H1 (cell line): ENCODE measurements at regions not wholly inside any gene's neighbourhood (a gene's known extent, or its start where the extent isn't known, plus 50 kb on each side); places are given as distances from the start of the nearest gene placed in this dataset.

Experiments
- CTCF ChIA-PET: fragments of 300-600 bp; sonication (Branson Sonifier 250); formaldehyde crosslinking; loops from one replicate; lab custom pipeline; 2021; ENCODE audit not compliant: partially characterized antibody; lab: Charles Lee
- POLR2A ChIA-PET: fragments of 300-600 bp; sonication (Branson Sonifier 250); formaldehyde crosslinking; loops from one replicate; lab custom pipeline; 2021; ENCODE audit warnings: inconsistent platforms; ENCODE audit not compliant: partially characterized antibody; lab: Charles Lee
- DNase-seq, 2 experiments: peaks; one replicate each; pipeline versions ENCODE4 v3.0.0 to v3.0.0-alpha.2; 2010 to 2022; ENCODE audit warnings: low spot score in 2 of 2, low read depth in 1 of 2, mixed read lengths in 1 of 2
- FAIRE-seq: peaks from 2 replicates; lab custom pipeline; 2011; peaks lifted over from hg19 to GRCh38; lab: Jason Lieb, UNC
- H2AFZ ChIP-seq: 2 replicates; pipeline ENCODE4 v1.8.1; 2012; ENCODE audit warnings: low read length, inconsistent platforms
- H2AK5ac ChIP-seq: 2 replicates; pipeline ENCODE4 v1.6.1; 2013; ENCODE audit warnings: low read depth, low read length
- H2BK120ac ChIP-seq: replicated peaks from 2 replicates; pipeline ENCODE3; 2013; ENCODE audit warnings: low read depth, low read length, inconsistent platforms
- H2BK12ac ChIP-seq: 2 replicates; pipeline ENCODE4 v1.6.1; 2013; ENCODE audit warnings: low read depth, low read length
- H2BK15ac ChIP-seq: 2 replicates; pipeline ENCODE4 v1.6.1; 2013; ENCODE audit warnings: low read length
- H2BK20ac ChIP-seq: 2 replicates; pipeline ENCODE4 v1.6.1; 2013; ENCODE audit warnings: low read length
- H2BK5ac ChIP-seq: 2 replicates; pipeline ENCODE4 v1.6.1; 2013; ENCODE audit warnings: low read depth, low read length
- H3K14ac ChIP-seq: 2 replicates; pipeline ENCODE4 v1.6.1; 2013; ENCODE audit warnings: inconsistent platforms; ENCODE audit not compliant: insufficient read length
- H3K18ac ChIP-seq: 2 replicates; pipeline ENCODE4 v1.6.1; 2013; ENCODE audit warnings: low read length; ENCODE audit errors: extremely low read depth
- H3K23ac ChIP-seq: 2 replicates; pipeline ENCODE4 v1.6.1; 2013; ENCODE audit warnings: inconsistent platforms; ENCODE audit not compliant: insufficient read length
- H3K23me2 ChIP-seq: 2 replicates; pipeline ENCODE4 v1.6.1; 2013; ENCODE audit warnings: low read depth, low read length
- H3K27ac ChIP-seq: 2 replicates; pipeline ENCODE4 v1.6.1; 2011; ENCODE audit warnings: low read depth, low read length, inconsistent platforms
- H3K27me3 ChIP-seq, 4 experiments: replicated peaks in 1 of 4; 1 replicate in 1 of 4; 2 replicates in 3 of 4; pipeline versions ENCODE4 v1.6.1 to v1.8.1; 2011 to 2013; ENCODE audit warnings: low read length in 3 of 4, mild to moderate bottlenecking in 3 of 4, inconsistent platforms in 2 of 4, mixed read lengths in 2 of 4, moderate library complexity in 1 of 4; ENCODE audit not compliant: control insufficient read depth in 3 of 4, insufficient read depth in 3 of 4; ENCODE audit errors: extremely low read depth in 1 of 4
- H3K36me3 ChIP-seq, 4 experiments: 2 replicates each; pipeline versions ENCODE4 v1.6.1 to v1.8.1; 2011 to 2013; ENCODE audit warnings: mild to moderate bottlenecking in 4 of 4, low read length in 3 of 4, moderate library complexity in 2 of 4, control low read depth in 1 of 4, inconsistent platforms in 1 of 4; ENCODE audit not compliant: insufficient read depth in 4 of 4, control insufficient read depth in 2 of 4
- H3K4ac ChIP-seq: replicated peaks from 2 replicates; pipeline ENCODE3; 2013; ENCODE audit warnings: low read length, low read depth, mixed read lengths, inconsistent platforms; ENCODE audit not compliant: insufficient read length
- H3K4me1 ChIP-seq, 4 experiments: replicated peaks in 1 of 4; 1 replicate in 1 of 4; 2 replicates in 3 of 4; pipeline versions ENCODE4 v1.6.1 to v1.8.1; 2011 to 2013; ENCODE audit warnings: low read length in 3 of 4, inconsistent platforms in 2 of 4, mixed read lengths in 1 of 4; ENCODE audit not compliant: insufficient read depth in 4 of 4, control insufficient read depth in 3 of 4
- H3K4me2 ChIP-seq, 2 experiments: 2 replicates each; pipeline versions ENCODE4 v1.6.1 to v1.8.1; 2011 to 2013; ENCODE audit warnings: low read depth in 2 of 2, low read length in 2 of 2, control low read depth in 1 of 2, inconsistent platforms in 1 of 2, mild to moderate bottlenecking in 1 of 2; ENCODE audit not compliant: insufficient read depth in 1 of 2
- H3K4me3 ChIP-seq, 4 experiments: fragments of 200-600, 300-600 bp in 1 of 4; sonication (generic), shearing (Covaris generic), sonication (Bioruptor Twin) in 1 of 4; 2 replicates each; pipeline versions ENCODE4 v1.5.1 to v1.8.1; 2011 to 2016; ENCODE audit warnings: low read length in 4 of 4, low read depth in 3 of 4, control low read depth in 2 of 4, inconsistent platforms in 2 of 4, mild to moderate bottlenecking in 2 of 4, mixed read lengths in 1 of 4, moderate library complexity in 1 of 4; ENCODE audit not compliant: insufficient read depth in 2 of 4; ENCODE audit errors: extremely low read depth in 1 of 4
- H3K56ac ChIP-seq: replicated peaks from 2 replicates; pipeline ENCODE3; 2013; ENCODE audit warnings: low read depth, mild to moderate bottlenecking, mixed read lengths, low read length, inconsistent platforms; ENCODE audit not compliant: insufficient read length
- H3K79me1 ChIP-seq: 2 replicates; pipeline ENCODE4 v1.6.1; 2013; ENCODE audit warnings: low read depth, low read length, control low read depth
- H3K79me2 ChIP-seq, 2 experiments: 2 replicates each; pipeline versions ENCODE4 v1.6.1 to v1.8.1; 2012 to 2013; ENCODE audit warnings: low read length in 2 of 2, mild to moderate bottlenecking in 2 of 2, inconsistent platforms in 1 of 2; ENCODE audit not compliant: insufficient read depth in 2 of 2, control insufficient read depth in 1 of 2
- H3K9ac ChIP-seq, 4 experiments: replicated peaks in 1 of 4; 1 replicate in 1 of 4; 2 replicates in 3 of 4; pipeline versions ENCODE4 v1.6.1 to v1.8.1; 2011 to 2013; ENCODE audit warnings: low read depth in 3 of 4, low read length in 3 of 4, control low read depth in 2 of 4, mild to moderate bottlenecking in 2 of 4, moderate library complexity in 2 of 4, inconsistent platforms in 1 of 4; ENCODE audit errors: extremely low read depth in 1 of 4
- H3K9me3 ChIP-seq, 2 experiments: 2 replicates each; pipeline versions ENCODE4 v1.6.1 to v1.8.1; 2012 to 2013; ENCODE audit warnings: mild to moderate bottlenecking in 2 of 2, moderate library complexity in 2 of 2, control low read depth in 1 of 2, inconsistent platforms in 1 of 2, low read depth in 1 of 2, low read length in 1 of 2, mixed read lengths in 1 of 2; ENCODE audit not compliant: insufficient read depth in 2 of 2
- H4K20me1 ChIP-seq, 2 experiments: replicated peaks in 1 of 2; 2 replicates each; pipeline versions ENCODE3 to v1.8.1; 2011 to 2013; ENCODE audit warnings: inconsistent platforms in 2 of 2, low read length in 2 of 2, mild to moderate bottlenecking in 1 of 2; ENCODE audit not compliant: insufficient read depth in 2 of 2, control insufficient read depth in 1 of 2
- H4K5ac ChIP-seq: 2 replicates; pipeline ENCODE4 v1.6.1; 2013; ENCODE audit warnings: low read length, low read depth, mixed read lengths, inconsistent platforms; ENCODE audit not compliant: insufficient read length
- H4K8ac ChIP-seq: 2 replicates; pipeline ENCODE4 v1.8.0; 2013; ENCODE audit warnings: mild to moderate bottlenecking, moderate library complexity, low read length, inconsistent platforms; ENCODE audit not compliant: insufficient read depth; ENCODE audit errors: extremely low read depth
- H4K91ac ChIP-seq: replicated peaks from 2 replicates; pipeline ENCODE3; 2013; ENCODE audit warnings: low read length, mixed read lengths, inconsistent platforms; ENCODE audit not compliant: insufficient read length
- CBX8 ChIP-seq: fragments of 300-800, 300-1000 bp; sonication (generic); IDR thresholded peaks from 2 replicates; pipeline ENCODE4 v1.7.1; 2016; ENCODE audit warnings: low read depth, low read length, borderline replicate concordance
- CHD1 ChIP-seq: IDR thresholded peaks from 2 replicates; pipeline ENCODE4 v1.6.1; 2012; ENCODE audit warnings: low read depth, low read length, improper control_type of control experiment
- GTF2F1 ChIP-seq: IDR thresholded peaks from 2 replicates; pipeline ENCODE4 v1.6.1; 2012; ENCODE audit warnings: low read depth, low read length, improper control_type of control experiment, borderline replicate concordance
- HDAC2 ChIP-seq, 2 experiments: fragments of 300-600 bp in 1 of 2; sonication (generic) in 1 of 2; IDR thresholded peaks; 2 replicates each; pipeline ENCODE4 v1.6.1; 2011 to 2012; ENCODE audit warnings: low read depth in 2 of 2, low read length in 2 of 2, mild to moderate bottlenecking in 2 of 2, moderate library complexity in 2 of 2, borderline replicate concordance in 1 of 2, inconsistent platforms in 1 of 2
- KDM1A ChIP-seq: fragments of 200-600, 300-600 bp; sonication (generic); IDR thresholded peaks from 2 replicates; pipeline ENCODE4 v1.7.1; 2016; ENCODE audit warnings: mild to moderate bottlenecking, low read length, borderline replicate concordance
- MAX ChIP-seq: IDR thresholded peaks from 2 replicates; pipeline ENCODE4 v1.6.1; 2012; ENCODE audit warnings: inconsistent platforms
- SAP30 ChIP-seq: fragments of 300-600 bp; sonication (generic); IDR thresholded peaks from 2 replicates; pipeline ENCODE4 v1.7.1; 2012; ENCODE audit warnings: low read length, moderate library complexity, mild to moderate bottlenecking, inconsistent platforms; ENCODE audit not compliant: insufficient read depth, insufficient replicate concordance
- SIN3A ChIP-seq, 2 experiments: IDR thresholded peaks in 1 of 2; conservative IDR thresholded peaks in 1 of 2; 2 replicates each; pipeline ENCODE4 v1.6.1; 2011 to 2012; ENCODE audit warnings: low read length in 2 of 2, improper control_type of control experiment in 1 of 2, low read depth in 1 of 2, mild to moderate bottlenecking in 1 of 2
- TAF7 ChIP-seq: optimal IDR thresholded peaks from 2 replicates; pipeline ENCODE3; 2011; ENCODE audit warnings: low read depth, mild to moderate bottlenecking, inconsistent platforms, low read length, moderate library complexity, borderline replicate concordance
- TBP ChIP-seq: IDR thresholded peaks from 2 replicates; pipeline ENCODE4 v1.6.1; 2011; ENCODE audit warnings: low read depth, low read length, improper control_type of control experiment
- ZNF274 ChIP-seq: IDR thresholded peaks from 2 replicates; pipeline ENCODE4 v1.7.0; 2012; ENCODE audit warnings: low read length, borderline replicate concordance; ENCODE audit errors: extremely low read depth
- WGBS, 2 experiments: shearing (Covaris generic) in 1 of 2; methylation state at CpG; one replicate each; pipeline versions ENCODE4 v1.1.6 to v1.1.7; 2013 to 2015; ENCODE audit warnings: low lambda C conversion rate in 2 of 2, mixed read lengths in 2 of 2, inconsistent platforms in 1 of 2, low coverage in 1 of 2, missing lambda C conversion rate in 1 of 2; ENCODE audit not compliant: insufficient replicate concordance in 2 of 2, insufficient coverage in 1 of 2, insufficient read length in 1 of 2; ENCODE audit errors: extremely low coverage in 1 of 2, missing lambda C conversion rate in 1 of 2; 5-methylcytosine and 5-hydroxymethylcytosine counted together
- TF ChIP-seq, protein P1 (sequence below): IDR thresholded peaks from 2 replicates; pipeline ENCODE4 v1.6.1; 2012; ENCODE audit warnings: inconsistent platforms

DNA sequence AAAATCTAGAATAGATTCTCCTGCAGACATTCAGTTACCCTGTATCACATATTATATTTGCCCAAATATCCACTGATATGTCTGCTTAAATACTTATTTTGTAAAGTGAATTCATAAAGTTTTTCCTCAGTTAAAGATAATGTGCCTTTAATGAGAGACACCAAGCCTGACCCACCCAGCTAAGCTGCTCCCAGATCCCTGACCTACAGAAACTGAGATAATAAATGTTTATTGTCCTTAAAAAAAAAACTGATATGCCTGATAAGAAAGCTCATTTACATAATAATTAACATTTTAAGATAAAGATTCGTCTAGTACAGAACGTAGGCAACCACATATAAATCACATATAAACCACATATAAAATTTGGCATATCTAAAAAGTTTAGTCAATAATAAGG is 161.7 kb upstream of the RAP2B start:
- Histone ChIP-seq H2BK20ac (no peak overlapping the region), H3K4me3 (no peak overlapping the region), H3K27ac (no peak overlapping the region), H4K8ac (no peak overlapping the region), H3K9ac (no peak overlapping the region), H2AK5ac (no peak overlapping the region), H3K27me3 (no peaks in the 10 kb centered on the region), H3K36me3 (no peaks in the 10 kb centered on the region), H3K14ac (no peak overlapping the region), H2BK120ac (no peak overlapping the region), H3K56ac (no peak overlapping the region), H2AFZ (no peak overlapping the region), H3K79me2 (no peaks in the 10 kb centered on the region), H2BK15ac (no peak overlapping the region), H4K91ac (no peak overlapping the region), H3K4me2 (no peak overlapping the region), H2BK5ac (no peak overlapping the region), H3K23ac (no peak overlapping the region), H3K9me3 (no peaks in the 10 kb centered on the region), H4K5ac (no peak overlapping the region), H3K18ac (no peak overlapping the region), H2BK12ac (no peak overlapping the region), H3K4me1 (no peaks in the 10 kb centered on the region), H3K23me2 (no peaks in the 10 kb centered on the region), H3K4ac (no peak overlapping the region), H4K20me1 (no peaks in the 10 kb centered on the region), H3K79me1 (no peaks in the 10 kb centered on the region)
- POLR2A ChIA-PET: no interaction called here
- no peak for FAIRE-seq
- no peak for DNase-seq
- CTCF ChIA-PET: interaction anchor here (0.6 kb wide), 1 partner anchor 477 kb away, joined by 3 read pairs; no protein-coding TSS in a partner anchor
- WGBS, 2 experiments: 93% methylated on average over 2 of the region's 2 CpGs; no CpG with 5 or more reads in 1 of the 2 experiments
- no peak for TF ChIP-seq TBP
- TF ChIP-seq, protein P1, sequence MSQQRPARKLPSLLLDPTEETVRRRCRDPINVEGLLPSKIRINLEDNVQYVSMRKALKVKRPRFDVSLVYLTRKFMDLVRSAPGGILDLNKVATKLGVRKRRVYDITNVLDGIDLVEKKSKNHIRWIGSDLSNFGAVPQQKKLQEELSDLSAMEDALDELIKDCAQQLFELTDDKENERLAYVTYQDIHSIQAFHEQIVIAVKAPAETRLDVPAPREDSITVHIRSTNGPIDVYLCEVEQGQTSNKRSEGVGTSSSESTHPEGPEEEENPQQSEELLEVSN: no peak
- no peak for TF ChIP-seq SIN3A (conservative IDR thresholded peaks at IDR 0.05 in 1 of 2, IDR thresholded peaks at IDR 0.05 in 1 of 2; ENCODE audit: low read depth in 1 of 2, low read length in 2 of 2)
- TF ChIP-seq HDAC2 (IDR thresholded peaks at IDR 0.05; ENCODE audit: borderline replicate concordance in 1 of 2, low read depth in 2 of 2, low read length in 2 of 2): no peak
- TF ChIP-seq GTF2F1: no peak
- TF ChIP-seq CBX8: no peak
- TF ChIP-seq SAP30: no peak
- TF ChIP-seq CHD1: no peak
- TF ChIP-seq MAX: no peak
- no peak for TF ChIP-seq TAF7
- TF ChIP-seq ZNF274: no peak
- TF ChIP-seq KDM1A: no peak
